GM21619 (cell line): ENCODE measurements at regions not wholly inside any gene's neighbourhood (a gene's known extent, or its start where the extent isn't known, plus 50 kb on each side); places are given as distances from the start of the nearest gene placed in this dataset.

ENCODE experiments used
- ATAC-seq: cut with Tn5 transposase; IDR thresholded peaks from one replicate; pipeline ENCODE4 v1.9.1; 2021; ENCODE audit not compliant: unreplicated experiment

- ATAC-seq = no peak
These were observed 517.1 kb upstream of the RAB6C start for GRCh38 chr2:129462349-129462748.

DNA sequence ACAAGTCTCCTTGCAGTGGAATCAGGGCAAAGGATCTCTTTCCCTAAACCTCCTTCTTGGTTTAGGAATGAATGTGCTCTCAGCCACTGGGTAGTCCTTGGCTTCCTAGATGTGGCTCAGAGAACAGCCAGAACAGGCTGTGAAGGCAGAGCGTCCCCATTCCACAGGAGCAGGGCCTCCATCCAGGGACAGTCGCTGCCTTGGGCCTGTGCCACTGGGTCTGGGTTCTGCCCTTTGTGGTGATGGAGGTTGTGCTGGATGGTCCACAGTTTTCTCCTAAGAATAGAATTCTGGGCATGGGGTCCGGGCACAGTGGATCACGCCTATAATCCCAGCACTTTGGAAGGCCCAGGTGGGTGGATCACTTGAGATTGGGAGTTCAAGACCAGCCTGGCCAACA is 516.5 kb upstream of the RAB6C start:
- no peak for ATAC-seq

- no peak for ATAC-seq
These were observed 515.4 kb upstream of the RAB6C start for GRCh38 chr2:129464036-129464435.

- no peak for ATAC-seq
These were observed 514.8 kb upstream of the RAB6C start for GRCh38 chr2:129464631-129465030.

GRCh38 chr2:129465045-129465444 is 514.4 kb upstream of the RAB6C start:
- ATAC-seq = no peak

GRCh38 chr2:129466389-129466788 is 513.1 kb upstream of the RAB6C start:
- ATAC-seq = no peak

DNA sequence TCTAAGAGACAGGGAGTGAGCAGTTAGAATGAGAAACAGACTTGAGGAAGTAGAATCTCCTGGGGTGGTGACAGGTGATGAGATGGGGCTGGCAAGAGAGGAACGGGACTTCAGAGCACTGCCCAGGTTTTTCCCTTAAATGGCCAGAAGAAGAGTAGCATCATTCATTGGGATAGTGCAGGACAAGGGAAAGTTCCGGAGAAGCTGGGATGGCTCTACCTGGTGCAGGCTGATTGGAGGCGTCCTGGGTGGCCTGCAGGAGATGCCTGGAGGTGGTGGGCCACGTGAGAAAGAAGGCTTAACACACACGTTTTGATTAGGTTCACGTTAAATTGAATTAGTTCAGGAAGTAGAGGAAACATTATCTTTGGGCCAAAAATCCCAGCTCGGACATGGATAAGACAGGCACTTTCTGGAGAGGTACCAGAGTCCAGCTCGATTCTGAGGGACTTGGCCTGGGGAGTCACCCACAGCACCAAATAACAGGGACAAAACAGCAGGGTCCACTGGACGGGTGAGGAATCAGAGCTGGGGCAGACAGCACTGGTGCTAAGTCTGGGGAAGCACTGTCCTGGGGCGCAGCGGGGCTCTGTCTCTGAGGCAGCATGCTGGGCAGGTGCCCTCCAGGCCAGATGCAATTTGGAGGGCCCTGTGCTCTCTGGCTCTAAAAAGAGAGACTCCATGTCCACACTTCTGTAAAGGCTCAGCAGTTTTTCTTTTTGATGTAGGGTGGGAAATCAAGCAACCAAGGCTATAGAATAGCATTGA is 512.3 kb upstream of the RAB6C start:
- no peak for ATAC-seq

DNA sequence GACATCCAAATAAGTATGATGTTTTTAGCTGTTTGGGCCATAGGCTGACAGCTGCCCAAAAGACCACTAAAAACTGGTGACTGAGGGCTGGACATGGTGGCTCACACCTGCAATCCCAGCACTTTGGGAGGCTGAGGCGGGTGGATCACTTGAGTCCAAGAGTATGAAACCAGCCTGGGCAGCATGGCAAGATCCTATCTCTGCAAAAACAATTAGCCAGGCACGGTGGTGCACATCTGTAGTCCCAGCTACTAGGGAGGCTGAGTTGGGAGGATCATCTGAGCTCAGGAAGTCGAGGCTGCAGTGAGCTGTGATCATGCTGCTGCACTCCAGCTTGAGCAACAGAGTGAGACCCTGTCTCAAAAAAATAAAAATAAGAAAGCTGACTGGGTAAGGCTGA is 511.5 kb upstream of the RAB6C start:
- no peak for ATAC-seq

- no peak for ATAC-seq
These were observed 510.6 kb upstream of the RAB6C start for GRCh38 chr2:129468879-129469278.

DNA sequence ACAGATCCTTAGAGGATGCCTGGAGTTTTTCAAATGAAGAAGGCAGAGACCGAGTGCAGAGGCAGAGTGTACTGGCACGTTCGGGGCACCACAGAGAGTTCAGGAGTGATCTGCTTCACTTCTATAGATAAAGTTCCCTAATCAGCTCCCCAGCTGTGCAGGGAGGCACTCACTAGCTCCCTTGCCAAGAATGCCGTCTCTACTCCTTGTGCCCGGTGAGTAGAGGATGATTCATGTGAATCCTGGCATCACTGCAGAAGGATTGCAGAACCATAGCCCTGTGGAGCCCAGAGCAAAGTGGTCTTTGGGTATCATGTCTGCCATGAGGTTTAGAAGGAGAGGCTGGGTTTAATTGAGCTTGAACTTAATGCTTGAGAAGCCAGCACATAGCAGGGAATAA is 510.1 kb upstream of the RAB6C start:
- no peak for ATAC-seq

DNA sequence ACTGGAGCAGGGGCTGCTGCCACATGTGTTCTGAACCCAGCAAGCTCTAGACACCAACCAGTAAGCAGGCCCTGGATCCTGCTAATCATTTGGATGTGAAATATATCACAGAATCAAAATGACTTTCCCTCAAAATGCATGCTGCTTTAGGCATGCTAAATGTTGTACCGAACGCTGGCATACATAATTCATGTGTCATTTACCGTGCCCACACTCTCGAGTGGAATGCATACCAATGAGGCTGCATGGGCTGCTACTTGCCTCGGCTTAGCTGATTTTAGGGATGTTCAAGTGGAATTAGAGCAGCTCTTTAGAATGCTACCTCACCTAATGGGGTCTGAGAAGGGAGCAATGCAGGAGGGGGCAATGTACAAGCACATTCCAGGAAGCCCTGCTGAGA is 509.6 kb upstream of the RAB6C start:
- ATAC-seq = no peak

DNA sequence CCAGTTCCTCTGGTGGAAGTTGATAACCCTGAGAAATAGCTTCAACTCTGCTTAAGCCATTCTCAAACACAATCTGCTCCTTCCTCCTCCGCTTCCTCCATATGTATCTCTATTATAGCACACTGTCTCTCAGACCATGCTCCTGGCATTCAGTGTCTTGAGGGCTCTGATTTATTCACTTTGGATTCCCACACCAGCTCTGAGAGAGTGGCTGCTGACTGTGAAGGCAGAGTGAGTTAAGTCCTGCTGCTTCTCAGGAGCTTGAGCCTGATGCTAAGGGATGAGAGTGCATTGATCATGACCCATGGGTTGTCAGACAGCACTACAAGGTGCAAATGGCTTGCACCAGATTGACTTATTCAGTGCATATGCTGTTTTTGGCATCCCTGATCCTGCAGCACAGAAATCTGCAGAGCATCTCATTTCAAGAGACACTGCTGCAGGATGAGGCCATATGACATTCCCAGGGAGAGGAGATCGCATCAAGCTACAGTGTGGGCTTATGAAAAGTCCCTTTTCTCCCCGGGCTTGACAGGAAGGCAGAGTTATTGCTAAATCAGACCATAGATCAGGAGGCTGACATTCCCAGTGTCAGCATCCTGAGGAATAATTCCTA is 500.5 kb upstream of the RAB6C start:
- ATAC-seq = no peak

DNA sequence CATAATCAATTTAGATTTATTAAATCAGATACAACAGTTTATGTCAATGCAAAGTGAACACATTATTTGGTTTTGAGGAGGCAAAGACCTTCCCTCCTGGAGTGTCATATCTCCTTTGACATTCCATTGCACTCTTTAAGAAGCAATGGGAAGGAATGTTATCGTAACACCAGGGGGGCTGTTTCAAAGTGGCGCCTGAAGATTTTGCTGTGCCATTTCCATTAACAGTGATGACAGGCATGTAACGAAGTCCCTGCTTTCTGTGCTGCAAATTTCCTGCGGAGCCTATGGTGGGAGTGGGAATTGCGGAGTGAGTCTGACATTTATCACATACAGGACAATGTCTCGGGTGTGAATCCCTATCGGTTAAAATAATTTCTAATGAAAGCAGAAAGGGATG is 499.6 kb upstream of the RAB6C start:
- ATAC-seq = no peak

- no peak for ATAC-seq
These were observed 498.7 kb upstream of the RAB6C start for GRCh38 chr2:129480790-129481189.

- no peak for ATAC-seq
These were observed 497.9 kb upstream of the RAB6C start for GRCh38 chr2:129481306-129482219.

DNA sequence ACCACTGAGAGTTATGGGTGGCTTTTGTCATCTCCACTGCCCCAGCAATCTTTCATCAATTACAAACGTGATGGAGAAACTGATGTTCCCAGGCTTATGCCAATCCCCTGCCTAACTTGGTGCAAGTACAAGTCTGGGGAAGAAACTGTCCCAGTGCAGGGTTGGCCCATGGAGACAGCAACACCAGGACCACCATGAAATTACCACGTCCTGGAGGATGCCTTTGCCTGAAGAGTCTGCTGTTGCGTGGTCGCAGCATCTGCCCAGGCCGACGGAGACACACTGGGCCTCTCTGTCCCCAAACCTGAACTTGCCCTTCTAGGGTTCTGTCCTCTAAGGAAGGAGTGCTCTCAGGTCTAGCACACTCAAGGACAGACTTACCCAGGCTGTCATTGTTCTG is 496.8 kb upstream of the RAB6C start:
- no peak for ATAC-seq

GRCh38 chr2:129483366-129483765 is 496.1 kb upstream of the RAB6C start:
- no peak for ATAC-seq

- no peak for ATAC-seq
These were observed 494.2 kb upstream of the RAB6C start for GRCh38 chr2:129484999-129485897.

DNA sequence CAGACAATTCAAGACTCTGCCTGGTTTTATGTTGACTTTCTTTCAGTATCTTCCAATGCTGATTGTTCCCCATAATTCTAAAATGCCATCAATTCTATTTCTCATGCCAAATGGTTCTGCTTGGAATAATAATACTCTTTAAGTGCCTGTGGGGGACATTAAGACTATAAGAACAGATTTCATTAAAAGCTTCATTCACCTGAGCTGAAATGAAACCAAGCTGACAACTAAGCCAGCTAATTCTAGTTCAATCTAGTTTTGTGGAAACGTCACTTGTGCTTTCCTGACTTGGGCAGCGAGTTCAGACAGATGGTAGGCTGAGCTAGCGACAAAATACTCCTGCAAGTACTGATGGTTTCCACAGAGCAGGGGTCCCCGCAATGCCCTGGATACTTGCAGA is 491.1 kb upstream of the RAB6C start:
- no peak for ATAC-seq

DNA sequence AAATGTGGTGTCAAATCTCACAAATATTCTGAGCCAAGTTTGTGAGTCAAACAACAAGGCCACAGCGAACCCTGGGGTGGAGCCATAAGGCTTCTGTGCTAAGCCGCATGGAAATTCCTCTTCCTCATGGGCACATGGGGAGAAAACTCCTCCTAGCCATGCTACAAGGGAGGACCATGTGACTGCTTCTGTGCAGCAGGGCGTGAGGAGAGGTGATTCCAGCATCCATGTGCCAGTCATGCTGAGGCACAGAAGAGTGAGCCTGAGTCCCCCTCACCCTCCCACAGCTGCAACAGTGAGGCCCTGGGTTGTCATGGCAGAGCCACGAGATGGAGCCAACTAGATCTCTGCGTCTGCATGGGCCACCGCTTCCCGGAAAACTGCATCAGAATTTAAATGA is 488.8 kb upstream of the RAB6C start:
- ATAC-seq = no peak

DNA sequence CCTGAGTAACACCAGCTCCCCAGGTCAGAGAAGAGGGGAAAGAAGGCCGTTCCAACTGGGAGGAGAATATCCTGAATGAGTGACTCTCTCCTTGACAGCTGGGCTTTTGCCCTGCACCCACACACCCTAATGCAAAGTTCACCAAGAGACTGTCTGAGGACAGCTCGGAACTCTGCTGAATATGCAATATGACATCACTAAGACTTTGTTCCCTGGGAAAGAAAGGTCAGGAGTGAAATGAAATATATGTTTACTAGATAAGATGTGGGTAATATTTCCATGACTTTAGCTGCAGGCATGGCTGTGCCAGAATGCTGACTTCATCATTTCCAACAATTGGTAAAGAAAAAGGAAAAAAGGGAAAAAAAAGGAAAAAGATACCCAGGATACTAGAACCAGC is 488.2 kb upstream of the RAB6C start:
- ATAC-seq = no peak
